ENCODE measurements at regions not wholly inside any gene's neighbourhood (a gene's known extent, or its start where the extent isn't known, plus 50 kb on each side); places are given as distances from the start of the nearest gene placed in this dataset.
A peak's percentile ranks its signal among the peaks of the same experiment; 100 is the strongest.

- no peak for DNase-seq (ENCODE audit: extremely low read depth, low read depth)
- H3K4me3 ChIP-seq (replicated peaks; ENCODE audit: low read depth, low read length) = no peak overlapping the region
- no peak for TF ChIP-seq CTCF (IDR thresholded peaks at IDR 0.05; ENCODE audit: low read depth, low read length, missing control alignments)
Observed at GRCh38 chr1:112297536-112297935, 98.5 kb upstream of the CTTNBP2NL start.

GRCh38 chr1:112298558-112298957 is 97.5 kb upstream of the CTTNBP2NL start:
- H3K4me3 ChIP-seq (replicated peaks; ENCODE audit: low read depth, low read length) = no peak overlapping the region
- DNase-seq (ENCODE audit: extremely low read depth, low read depth) = peak; percentile 25
- TF ChIP-seq CTCF (IDR thresholded peaks at IDR 0.05; ENCODE audit: low read depth, low read length, missing control alignments) = peak; percentile 80

- no peak overlapping the region for H3K4me3 ChIP-seq (replicated peaks; ENCODE audit: low read depth, low read length)
- TF ChIP-seq CTCF (IDR thresholded peaks at IDR 0.05; ENCODE audit: low read depth, low read length, missing control alignments) = no peak
- no peak for DNase-seq (ENCODE audit: extremely low read depth, low read depth)
Observed at GRCh38 chr1:112304126-112304525, 91.9 kb upstream of the CTTNBP2NL start.

- no peak overlapping the region for H3K4me3 ChIP-seq (replicated peaks; ENCODE audit: low read depth, low read length)
- no peak for TF ChIP-seq CTCF (IDR thresholded peaks at IDR 0.05; ENCODE audit: low read depth, low read length, missing control alignments)
- no peak for DNase-seq (ENCODE audit: extremely low read depth, low read depth)
Observed at GRCh38 chr1:112304612-112305011, 91.4 kb upstream of the CTTNBP2NL start.

- no peak for TF ChIP-seq CTCF (IDR thresholded peaks at IDR 0.05; ENCODE audit: low read depth, low read length, missing control alignments)
- no peak overlapping the region for H3K4me3 ChIP-seq (replicated peaks; ENCODE audit: low read depth, low read length)
- no peak for DNase-seq (ENCODE audit: extremely low read depth, low read depth)
Observed at GRCh38 chr1:112307930-112308591, 88.0 kb upstream of the CTTNBP2NL start.

- no peak for DNase-seq (ENCODE audit: extremely low read depth, low read depth)
- TF ChIP-seq CTCF (IDR thresholded peaks at IDR 0.05; ENCODE audit: low read depth, low read length, missing control alignments) = no peak
- H3K4me3 ChIP-seq (replicated peaks; ENCODE audit: low read depth, low read length) = no peak overlapping the region
Observed at GRCh38 chr1:112308716-112309115, 87.3 kb upstream of the CTTNBP2NL start.

- no peak for TF ChIP-seq CTCF (IDR thresholded peaks at IDR 0.05; ENCODE audit: low read depth, low read length, missing control alignments)
Observed at GRCh38 chr1:112309499-112309898, 86.5 kb upstream of the CTTNBP2NL start.

More at GRCh38 chr1:112309499-112309898, 86.5 kb upstream of the CTTNBP2NL start:
- H3K4me3 ChIP-seq (replicated peaks; ENCODE audit: low read depth, low read length) = no peak overlapping the region
- no peak for DNase-seq (ENCODE audit: extremely low read depth, low read depth)
